OCI-LY1 (cell line): ENCODE measurements at regions not wholly inside any gene's neighbourhood (a gene's known extent, or its start where the extent isn't known, plus 50 kb on each side); places are given as distances from the start of the nearest gene placed in this dataset.

Experiments
- H2AFZ ChIP-seq: fragments of 200-600 bp; sonication (generic), shearing (Covaris generic); 2 replicates; pipeline ENCODE4 v1.6.0; 2014; ENCODE audit warnings: antibody characterized with exemption, mild to moderate bottlenecking, low read length
- H3F3A ChIP-seq: fragments of 200-600 bp; sonication (generic), shearing (Covaris generic); 2 replicates; pipeline ENCODE4 v1.6.0; 2014; ENCODE audit warnings: mild to moderate bottlenecking, antibody characterized with exemption, low read length, moderate library complexity; ENCODE audit not compliant: insufficient read depth
- H3K27ac ChIP-seq: fragments of 200-600 bp; sonication (generic); 2 replicates; pipeline ENCODE4 v1.5.1; 2014; ENCODE audit warnings: low read length, mixed run types, mild to moderate bottlenecking, low read depth; ENCODE audit not compliant: poor library complexity, severe bottlenecking
- H3K27me3 ChIP-seq: fragments of 200-600 bp; sonication (generic); 2 replicates; pipeline ENCODE4 v1.6.0; 2014; ENCODE audit warnings: antibody characterized with exemption, mild to moderate bottlenecking, low read length, moderate library complexity; ENCODE audit not compliant: insufficient read depth
- H3K36me3 ChIP-seq: fragments of 200-600 bp; sonication (generic); 2 replicates; pipeline ENCODE4 v1.6.1; 2014; ENCODE audit warnings: mild to moderate bottlenecking, antibody characterized with exemption, low read length, moderate library complexity, mixed read lengths; ENCODE audit not compliant: insufficient read depth
- H3K4me1 ChIP-seq: fragments of 200-600 bp; sonication (generic); 2 replicates; pipeline ENCODE4 v1.5.1; 2014; ENCODE audit warnings: mild to moderate bottlenecking, low read length, moderate library complexity; ENCODE audit not compliant: insufficient read depth, severe bottlenecking
- H3K4me2 ChIP-seq: fragments of 200-600 bp; sonication (generic), shearing (Covaris generic); 2 replicates; pipeline ENCODE4 v1.6.1; 2014; ENCODE audit warnings: low read length
- H3K4me3 ChIP-seq: fragments of 200-600 bp; sonication (generic); 2 replicates; pipeline ENCODE4 v1.5.1; 2014; ENCODE audit warnings: low read length, low read depth, mild to moderate bottlenecking, mixed read lengths; ENCODE audit not compliant: poor library complexity, severe bottlenecking
- H3K79me2 ChIP-seq: fragments of 200-600 bp; shearing (Covaris generic); 2 replicates; pipeline ENCODE4 v1.6.1; 2016; ENCODE audit warnings: mixed run types, low read length, mixed read lengths; ENCODE audit not compliant: insufficient read depth
- H3K9ac ChIP-seq: fragments of 200-600 bp; sonication (generic), shearing (Covaris generic); 2 replicates; pipeline ENCODE4 v1.6.1; 2014; ENCODE audit warnings: mild to moderate bottlenecking, low read length, mixed read lengths
- H3K9me2 ChIP-seq: fragments of 200-600 bp; sonication (generic), shearing (Covaris generic); 2 replicates; pipeline ENCODE4 v1.6.1; 2014; ENCODE audit warnings: low read depth, mild to moderate bottlenecking, low read length, mixed read lengths
- H3K9me3 ChIP-seq: fragments of 200-600 bp; shearing (Covaris generic); 2 replicates; pipeline ENCODE4 v1.6.1; 2014; ENCODE audit warnings: low read length, mixed read lengths
- H4K20me1 ChIP-seq: fragments of 200-600 bp; sonication (generic), shearing (Covaris generic); 2 replicates; pipeline ENCODE4 v1.6.0; 2016; ENCODE audit warnings: mild to moderate bottlenecking, low read length; ENCODE audit not compliant: insufficient read depth
- EZH2 ChIP-seq: fragments of 200-600 bp; sonication (generic), shearing (Covaris generic); IDR thresholded peaks from 2 replicates; pipeline ENCODE4 v1.8.0; 2017; ENCODE audit warnings: borderline replicate concordance, mixed run types, mild to moderate bottlenecking, antibody characterized with exemption, low read length, moderate library complexity, mixed read lengths
- TF ChIP-seq, protein P1 (sequence below): fragments of 200-600 bp; sonication (generic), shearing (Covaris generic); IDR thresholded peaks from 2 replicates; pipeline ENCODE4 v1.5.1; 2017; ENCODE audit warnings: mild to moderate bottlenecking, antibody characterized with exemption, low read length, moderate library complexity, mixed read lengths

DNA sequence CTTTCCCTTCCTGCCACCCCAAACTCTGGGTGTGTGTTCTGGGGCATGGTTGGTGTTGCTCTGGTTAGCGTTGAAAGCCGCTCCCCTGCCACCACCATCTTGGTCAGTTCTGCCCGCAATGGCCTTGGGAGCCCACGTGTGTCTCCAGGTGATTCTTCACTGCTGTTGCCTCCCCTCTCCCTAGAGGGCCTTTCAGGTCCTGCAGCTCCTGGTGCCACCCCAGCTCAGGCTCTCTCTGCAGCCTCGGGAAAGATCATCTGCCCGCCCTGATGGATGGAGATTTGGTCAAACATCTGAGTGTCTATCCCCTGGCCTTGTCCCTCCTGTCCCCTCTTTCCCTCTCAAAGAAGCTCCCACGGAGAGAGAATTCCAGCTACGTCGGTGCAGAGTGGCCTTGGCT lies 241.3 kb downstream of the RBFOX3 start:
- no peak for TF ChIP-seq EZH2
- TF ChIP-seq, protein P1, sequence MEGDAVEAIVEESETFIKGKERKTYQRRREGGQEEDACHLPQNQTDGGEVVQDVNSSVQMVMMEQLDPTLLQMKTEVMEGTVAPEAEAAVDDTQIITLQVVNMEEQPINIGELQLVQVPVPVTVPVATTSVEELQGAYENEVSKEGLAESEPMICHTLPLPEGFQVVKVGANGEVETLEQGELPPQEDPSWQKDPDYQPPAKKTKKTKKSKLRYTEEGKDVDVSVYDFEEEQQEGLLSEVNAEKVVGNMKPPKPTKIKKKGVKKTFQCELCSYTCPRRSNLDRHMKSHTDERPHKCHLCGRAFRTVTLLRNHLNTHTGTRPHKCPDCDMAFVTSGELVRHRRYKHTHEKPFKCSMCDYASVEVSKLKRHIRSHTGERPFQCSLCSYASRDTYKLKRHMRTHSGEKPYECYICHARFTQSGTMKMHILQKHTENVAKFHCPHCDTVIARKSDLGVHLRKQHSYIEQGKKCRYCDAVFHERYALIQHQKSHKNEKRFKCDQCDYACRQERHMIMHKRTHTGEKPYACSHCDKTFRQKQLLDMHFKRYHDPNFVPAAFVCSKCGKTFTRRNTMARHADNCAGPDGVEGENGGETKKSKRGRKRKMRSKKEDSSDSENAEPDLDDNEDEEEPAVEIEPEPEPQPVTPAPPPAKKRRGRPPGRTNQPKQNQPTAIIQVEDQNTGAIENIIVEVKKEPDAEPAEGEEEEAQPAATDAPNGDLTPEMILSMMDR, result no peak
- Histone ChIP-seq H3K27ac (no peak overlapping the region), H3K36me3 (no peaks in the 10 kb centered on the region), H3K27me3 (no peaks in the 10 kb centered on the region; the same call in 1 of the 2 replicates), H3K4me2 (no peak overlapping the region), H3F3A (no peaks in the 10 kb centered on the region), H3K9me2 (no peaks in the 10 kb centered on the region), H3K9me3 (no peaks in the 10 kb centered on the region), H2AFZ (no peak overlapping the region), H3K9ac (no peak overlapping the region), H3K79me2 (no peaks in the 10 kb centered on the region), H4K20me1 (no peaks in the 10 kb centered on the region), H3K4me1 (no peaks in the 10 kb centered on the region), H3K4me3 (no peak overlapping the region)

DNA sequence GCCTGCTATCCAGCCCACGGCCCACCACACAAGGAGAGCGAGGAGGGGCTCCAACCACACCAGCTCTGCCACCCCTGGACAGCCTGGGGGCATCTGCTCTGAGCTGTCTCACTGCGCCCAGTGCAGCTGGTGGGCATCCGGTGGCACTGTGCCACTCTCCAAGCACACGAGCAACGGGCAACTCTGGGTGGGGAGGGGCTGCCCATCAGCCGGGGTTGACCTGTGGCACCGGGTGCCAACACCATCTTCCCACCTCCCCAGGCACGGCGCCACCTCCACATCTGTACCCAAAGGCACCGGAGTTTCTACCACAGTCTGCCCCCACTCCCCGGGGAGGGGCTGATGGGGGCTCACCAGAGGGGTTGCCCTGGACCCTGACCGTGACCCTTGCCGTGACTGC lies 241.8 kb downstream of the RBFOX3 start:
- H3K4me3 ChIP-seq, result no peak overlapping the region
- no peaks in the 10 kb centered on the region for H3K4me1 ChIP-seq
- H4K20me1 ChIP-seq, result no peaks in the 10 kb centered on the region
- no peak for TF ChIP-seq EZH2
- TF ChIP-seq, protein P1, result no peak
- no peaks in the 10 kb centered on the region; the same call in 1 of the 2 replicates for H3K27me3 ChIP-seq
- H3K9me3 ChIP-seq, result no peaks in the 10 kb centered on the region
- H3F3A ChIP-seq, result no peaks in the 10 kb centered on the region
- no peaks in the 10 kb centered on the region for H3K9me2 ChIP-seq
- no peak overlapping the region for H3K4me2 ChIP-seq
- no peak overlapping the region for H3K27ac ChIP-seq
- H3K36me3 ChIP-seq, result no peaks in the 10 kb centered on the region
- no peak overlapping the region for H2AFZ ChIP-seq
- H3K9ac ChIP-seq, result no peak overlapping the region
- H3K79me2 ChIP-seq, result no peaks in the 10 kb centered on the region

DNA sequence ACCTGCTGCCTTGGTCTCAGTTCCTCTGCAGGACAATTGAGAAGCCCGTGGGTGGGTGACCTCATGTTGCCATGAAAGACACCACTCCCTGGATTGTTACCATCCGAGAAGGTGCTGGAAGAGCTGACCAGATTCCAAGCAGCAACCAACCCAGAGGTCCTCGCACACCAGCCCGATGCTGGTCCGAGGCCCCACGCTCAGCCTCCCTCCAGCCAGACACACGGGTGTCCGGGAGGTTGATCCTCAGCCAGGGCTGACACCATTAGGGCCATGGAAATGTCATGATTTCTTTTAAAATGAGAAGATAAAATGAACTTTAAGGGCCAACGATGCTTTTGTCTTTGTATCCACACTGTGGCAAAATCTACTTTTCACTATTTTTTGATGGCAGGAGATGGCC lies 242.3 kb downstream of the RBFOX3 start:
- no peak overlapping the region for H2AFZ ChIP-seq
- no peak overlapping the region for H3K4me2 ChIP-seq
- no peaks in the 10 kb centered on the region; the same call in 1 of the 2 replicates for H3K27me3 ChIP-seq
- no peak overlapping the region for H3K9ac ChIP-seq
- no peaks in the 10 kb centered on the region for H3K36me3 ChIP-seq
- no peaks in the 10 kb centered on the region for H3K79me2 ChIP-seq
- H3K4me1 ChIP-seq, result no peaks in the 10 kb centered on the region
- no peaks in the 10 kb centered on the region for H3K9me2 ChIP-seq
- TF ChIP-seq, protein P1, result no peak
- TF ChIP-seq EZH2, result no peak
- H3K9me3 ChIP-seq, result no peaks in the 10 kb centered on the region
- H4K20me1 ChIP-seq, result no peaks in the 10 kb centered on the region
- H3K27ac ChIP-seq, result no peak overlapping the region
- no peaks in the 10 kb centered on the region for H3F3A ChIP-seq
- no peak overlapping the region for H3K4me3 ChIP-seq
